Testis (tissue), 2 donors: ENCODE measurements at regions not wholly inside any gene's neighbourhood (a gene's known extent, or its start where the extent isn't known, plus 50 kb on each side); places are given as distances from the start of the nearest gene placed in this dataset.

Source experiments
- DNase-seq: peaks from one replicate; pipeline ENCODE4 v3.0.0-alpha.2; 2019
- H3K27ac ChIP-seq, 2 donors: fragments of 200-600 bp; sonication (generic); one replicate each; pipeline ENCODE4 v1.5.1; 2019
- H3K27me3 ChIP-seq: fragments of 200-600 bp; sonication (generic); one replicate; pipeline ENCODE4 v1.5.1; 2019
- H3K36me3 ChIP-seq: fragments of 200-600 bp; sonication (generic); one replicate; pipeline ENCODE4 v1.5.1; 2017; ENCODE audit warnings: low read depth; ENCODE audit errors: missing control alignments
- H3K4me1 ChIP-seq: fragments of 200-600 bp; sonication (generic); one replicate; pipeline ENCODE4 v1.5.1; 2019
- H3K4me3 ChIP-seq, 2 donors: fragments of 200-600 bp; sonication (generic); one replicate each; pipeline ENCODE4 v1.5.1; 2017 to 2019
- H3K9me3 ChIP-seq: fragments of 200-600 bp; sonication (generic); one replicate; pipeline ENCODE4 v1.5.1; 2017
- CTCF ChIP-seq, 3 experiments: fragments of 450-650 bp in 2 of 3; fragments of 200-600 bp in 1 of 3; sonication (generic) in 1 of 3; IDR thresholded peaks; one replicate each; pipeline ENCODE4 v1.5.1; 2016 to 2019; ENCODE audit warnings: antibody characterized with exemption in 3 of 3, mild to moderate bottlenecking in 2 of 3, moderate library complexity in 1 of 3
- POLR2A ChIP-seq: fragments of 450-650 bp; IDR thresholded peaks from one replicate; pipeline ENCODE4 v1.6.1; 2017; ENCODE audit warnings: antibody characterized with exemption, mild to moderate bottlenecking, moderate library complexity
- WGBS, 2 donors: methylation state at CpG; one replicate each; pipeline ENCODE4 v1.1.5; 2018; 5-methylcytosine and 5-hydroxymethylcytosine counted together
- intact Hi-C: fragments of 100-400 bp; cut with DNase I; formaldehyde crosslinking; loops from one replicate; pipeline ENCODE4 v1.15.1; 2023; ENCODE audit warnings: low total_unique reads

GRCh38 chr2:40746191-40746590 is 294.3 kb upstream of the SLC8A1 start:
- DNase-seq, result peak; percentile 67
- no peaks in the 10 kb centered on the region for H3K4me1 ChIP-seq
- TF ChIP-seq POLR2A, result peak; percentile 24
- TF ChIP-seq CTCF (IDR thresholded peaks at IDR 0.05), result no peak
- H3K27ac ChIP-seq, result peak overlapping the region in 1 of 2 donors; percentile 8
- no peaks in the 10 kb centered on the region for H3K27me3 ChIP-seq
- H3K4me3 ChIP-seq, result peak overlapping the region in 1 of 2 donors; percentile 4
- 56 to 70% methylated on average over 5 of the region's 5 CpGs for WGBS, 2 donors
- H3K36me3 ChIP-seq, result no peaks in the 10 kb centered on the region
- intact Hi-C loops, result no loop called here
- no peaks in the 10 kb centered on the region for H3K9me3 ChIP-seq

GRCh38 chr2:40751981-40752380 is 300.1 kb upstream of the SLC8A1 start:
- intact Hi-C loops, result no loop called here
- 48 to 54% methylated on average over 1 of the region's 1 CpG for WGBS, 2 donors
- no peaks in the 10 kb centered on the region for H3K36me3 ChIP-seq
- no peak for DNase-seq
- no peaks in the 10 kb centered on the region for H3K27me3 ChIP-seq
- H3K27ac ChIP-seq, result no peak overlapping the region
- H3K9me3 ChIP-seq, result no peaks in the 10 kb centered on the region
- peaks cover 6% of the 10 kb centered on the region for H3K4me1 ChIP-seq
- H3K4me3 ChIP-seq, result no peak overlapping the region
- TF ChIP-seq CTCF (IDR thresholded peaks at IDR 0.05), result no peak
- no peak for TF ChIP-seq POLR2A

- Histone ChIP-seq H3K36me3 (no peaks in the 10 kb centered on the region), H3K27ac (no peak overlapping the region), H3K27me3 (no peaks in the 10 kb centered on the region), H3K4me1 (peaks cover 6% of the 10 kb centered on the region), H3K4me3 (no peak overlapping the region), H3K9me3 (no peaks in the 10 kb centered on the region)
- WGBS, 2 donors, result 50 to 54% methylated on average over 3 of the region's 3 CpGs
- TF ChIP-seq POLR2A, result no peak
- DNase-seq, result no peak
- intact Hi-C loops, result no loop called here
These were observed 300.9 kb upstream of the SLC8A1 start for GRCh38 chr2:40752796-40753195.

GRCh38 chr2:40754912-40755311 is 303.0 kb upstream of the SLC8A1 start:
- no peak for DNase-seq
- Histone ChIP-seq H3K4me3 (no peak overlapping the region), H3K9me3 (no peaks in the 10 kb centered on the region), H3K27me3 (no peaks in the 10 kb centered on the region), H3K36me3 (no peaks in the 10 kb centered on the region), H3K27ac (no peak overlapping the region), H3K4me1 (peaks cover 6% of the 10 kb centered on the region)
- TF ChIP-seq POLR2A, result no peak
- no peak for TF ChIP-seq CTCF (IDR thresholded peaks at IDR 0.05)
- intact Hi-C loops, result no loop called here

DNA sequence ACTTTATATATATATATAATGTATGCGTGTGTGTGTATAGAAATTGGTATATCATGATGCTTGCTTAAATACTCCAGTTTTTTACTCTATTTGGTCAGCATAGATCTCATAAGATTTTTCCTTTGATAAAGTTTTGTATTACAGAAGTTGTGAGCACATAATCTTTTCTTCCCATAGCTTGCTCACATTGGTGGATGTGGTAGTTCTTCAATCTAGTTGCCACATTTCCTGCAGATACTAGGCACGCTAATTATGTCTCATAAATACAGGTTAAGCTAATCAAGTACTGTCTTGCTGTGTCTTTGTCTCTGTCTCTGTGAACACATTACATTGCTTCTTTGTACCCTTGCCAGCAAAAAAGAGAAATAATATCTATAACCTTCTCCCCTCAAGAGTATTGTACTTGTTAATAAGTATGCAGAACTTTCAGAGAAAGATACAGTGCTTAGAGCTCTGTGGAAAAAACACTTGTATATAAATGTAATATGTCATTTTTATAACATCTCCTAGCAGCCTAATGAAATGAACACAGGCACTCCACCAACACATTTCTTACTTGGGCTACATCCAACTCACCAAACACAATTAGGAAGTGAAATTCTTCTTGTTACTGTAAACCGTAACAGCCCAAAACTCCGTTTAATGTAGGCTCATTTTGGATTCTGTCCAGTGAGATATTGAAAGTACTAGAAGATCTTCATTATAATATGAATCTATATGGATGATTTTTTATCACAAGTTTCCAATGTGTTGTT is 306.7 kb upstream of the SLC8A1 start:
- 53 to 59% methylated on average over 4 of the region's 4 CpGs for WGBS, 2 donors
- intact Hi-C loops, result no loop called here
- no peaks in the 10 kb centered on the region for H3K36me3 ChIP-seq
- no peaks in the 10 kb centered on the region for H3K9me3 ChIP-seq
- H3K4me3 ChIP-seq, result no peak overlapping the region
- H3K27me3 ChIP-seq, result no peaks in the 10 kb centered on the region
- peaks cover under 1% of the 10 kb centered on the region for H3K4me1 ChIP-seq
- no peak for DNase-seq
- TF ChIP-seq POLR2A (no peak), CTCF (IDR thresholded peaks at IDR 0.05) (no peak)
- no peak overlapping the region for H3K27ac ChIP-seq
